ENCODE measurements at regions not wholly inside any gene's neighbourhood (a gene's known extent, or its start where the extent isn't known, plus 50 kb on each side); places are given as distances from the start of the nearest gene placed in this dataset.

DNA sequence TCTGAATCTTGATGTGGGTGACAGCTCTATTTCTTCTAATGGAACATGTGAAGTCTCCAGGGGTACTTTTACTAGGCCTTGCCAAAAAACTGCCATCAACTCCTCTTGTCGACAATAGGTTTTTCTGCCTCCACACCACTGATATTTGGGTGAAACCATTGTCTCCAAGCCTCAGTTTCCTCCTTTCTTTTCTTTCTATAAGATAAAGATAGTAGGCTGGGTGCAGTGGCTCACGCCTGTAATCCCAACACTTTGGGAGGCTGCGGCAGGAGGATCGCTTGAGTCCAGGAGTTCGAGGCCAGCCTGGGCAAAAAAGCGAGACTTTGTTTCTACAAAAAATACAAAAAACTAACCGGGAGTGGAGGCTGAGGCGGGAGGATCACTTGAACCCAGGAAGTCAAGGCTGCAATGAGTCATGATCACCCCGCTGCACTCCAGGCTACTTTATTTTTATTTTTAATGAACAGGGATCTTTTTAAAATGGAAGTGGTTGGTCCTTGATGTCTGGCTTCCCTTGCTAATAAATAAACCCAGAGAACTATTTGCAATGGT, 159.9 kb upstream of the TNFAIP3 start:
- H2AFZ ChIP-seq (replicated peaks; ENCODE audit: low read length, poor library complexity) = no peak overlapping the region
- ChIA-PET POLR2A (ENCODE audit: unreplicated experiment) (interaction anchor here (0.6 kb wide), 1 partner anchor 397 kb away, joined by 3 read pairs; no protein-coding TSS in a partner anchor), CTCF (interaction anchor here (1.0 to 1.7 kb wide), 7 partner anchors 10 to 219 kb away, joined by 3 to 7 read pairs (median 4); partner anchors contain the start of gene TNFAIP3)
- no peak overlapping the region for H2AK9ac ChIP-seq (replicated peaks; ENCODE audit: low read depth, low read length, poor library complexity)
- ATAC-seq (ENCODE audit: low read depth) (no peak), DNase-seq (no peak)
- H3K56ac ChIP-seq (ENCODE audit: extremely low read depth, insufficient read depth, low read length) = no peak overlapping the region
- no peak overlapping the region for H2BK20ac ChIP-seq (ENCODE audit: low read depth, low read length)
- no peak overlapping the region for H4K5ac ChIP-seq (ENCODE audit: low read depth, low read length)
- H3K9me3 ChIP-seq (ENCODE audit: control insufficient read depth, insufficient read depth, low read length) = no peaks in the 10 kb centered on the region
- H3K18ac ChIP-seq (ENCODE audit: low read depth, low read length) = no peak overlapping the region
- H2AK5ac ChIP-seq (ENCODE audit: low read depth, low read length) = no peak overlapping the region
- no peak overlapping the region for H2BK5ac ChIP-seq (ENCODE audit: low read depth, low read length, poor library complexity, severe bottlenecking)
- H3K4me1 ChIP-seq (ENCODE audit: control insufficient read depth, insufficient read depth, low read length) = no peaks in the 10 kb centered on the region; the same call in 1 of the 2 replicates
- H4K91ac ChIP-seq (ENCODE audit: insufficient read depth, low read depth, low read length) = no peak overlapping the region
- in situ Hi-C loops (cut with MboI; ENCODE audit: low sequenced_read_pairs) = loop anchor here (5.0 kb wide), 1 partner anchor 160 kb away; the partner anchor contains the start of gene TNFAIP3
- intact Hi-C loops (cut with micrococcal nuclease) = no loop called here
- no peaks in the 10 kb centered on the region for H4K20me1 ChIP-seq (ENCODE audit: insufficient read depth, low read length)
- no peaks in the 10 kb centered on the region for H3K36me3 ChIP-seq (ENCODE audit: control insufficient read depth, insufficient read depth, low read length)
- H3K4me2 ChIP-seq (ENCODE audit: low read depth, low read length) = no peak overlapping the region
- no peak overlapping the region for H3K4ac ChIP-seq (ENCODE audit: low read depth, low read length)
- H3K23ac ChIP-seq (ENCODE audit: low read depth, low read length) = no peak overlapping the region
- no peaks in the 10 kb centered on the region for H3K79me1 ChIP-seq (ENCODE audit: low read depth in 1 of 2, low read length in 2 of 2)
- H4K8ac ChIP-seq (ENCODE audit: low read depth in 2 of 2, low read length in 2 of 2) = no peak overlapping the region
- no CpG with 5 or more reads among the region's 9 CpGs for WGBS, 2 experiments (ENCODE audit: extremely low coverage in 2 of 2, insufficient read length in 1 of 2)
- no TSS peak for BruUV-seq (replicated peaks)
- dilution Hi-C loops (cut with HindIII; ENCODE audit: low sequenced_read_pairs, unreplicated experiment) = no loop called here
- no peak for TF ChIP-seq MXI1 (IDR thresholded peaks at IDR 0.05; ENCODE audit: borderline replicate concordance, low read depth, low read length)
- TF ChIP-seq RCOR1 (IDR thresholded peaks at IDR 0.05; ENCODE audit: insufficient replicate concordance, low read length) = no peak
- TF ChIP-seq, protein P1, sequence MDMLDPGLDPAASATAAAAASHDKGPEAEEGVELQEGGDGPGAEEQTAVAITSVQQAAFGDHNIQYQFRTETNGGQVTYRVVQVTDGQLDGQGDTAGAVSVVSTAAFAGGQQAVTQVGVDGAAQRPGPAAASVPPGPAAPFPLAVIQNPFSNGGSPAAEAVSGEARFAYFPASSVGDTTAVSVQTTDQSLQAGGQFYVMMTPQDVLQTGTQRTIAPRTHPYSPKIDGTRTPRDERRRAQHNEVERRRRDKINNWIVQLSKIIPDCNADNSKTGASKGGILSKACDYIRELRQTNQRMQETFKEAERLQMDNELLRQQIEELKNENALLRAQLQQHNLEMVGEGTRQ (IDR thresholded peaks at IDR 0.05; ENCODE audit: low read depth, low read length) = no peak
- TF ChIP-seq, protein P2, sequence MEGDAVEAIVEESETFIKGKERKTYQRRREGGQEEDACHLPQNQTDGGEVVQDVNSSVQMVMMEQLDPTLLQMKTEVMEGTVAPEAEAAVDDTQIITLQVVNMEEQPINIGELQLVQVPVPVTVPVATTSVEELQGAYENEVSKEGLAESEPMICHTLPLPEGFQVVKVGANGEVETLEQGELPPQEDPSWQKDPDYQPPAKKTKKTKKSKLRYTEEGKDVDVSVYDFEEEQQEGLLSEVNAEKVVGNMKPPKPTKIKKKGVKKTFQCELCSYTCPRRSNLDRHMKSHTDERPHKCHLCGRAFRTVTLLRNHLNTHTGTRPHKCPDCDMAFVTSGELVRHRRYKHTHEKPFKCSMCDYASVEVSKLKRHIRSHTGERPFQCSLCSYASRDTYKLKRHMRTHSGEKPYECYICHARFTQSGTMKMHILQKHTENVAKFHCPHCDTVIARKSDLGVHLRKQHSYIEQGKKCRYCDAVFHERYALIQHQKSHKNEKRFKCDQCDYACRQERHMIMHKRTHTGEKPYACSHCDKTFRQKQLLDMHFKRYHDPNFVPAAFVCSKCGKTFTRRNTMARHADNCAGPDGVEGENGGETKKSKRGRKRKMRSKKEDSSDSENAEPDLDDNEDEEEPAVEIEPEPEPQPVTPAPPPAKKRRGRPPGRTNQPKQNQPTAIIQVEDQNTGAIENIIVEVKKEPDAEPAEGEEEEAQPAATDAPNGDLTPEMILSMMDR (conservative IDR thresholded peaks at IDR 0.05; ENCODE audit: low read depth, low read length) = no peak
- TF ChIP-seq, protein P3, sequence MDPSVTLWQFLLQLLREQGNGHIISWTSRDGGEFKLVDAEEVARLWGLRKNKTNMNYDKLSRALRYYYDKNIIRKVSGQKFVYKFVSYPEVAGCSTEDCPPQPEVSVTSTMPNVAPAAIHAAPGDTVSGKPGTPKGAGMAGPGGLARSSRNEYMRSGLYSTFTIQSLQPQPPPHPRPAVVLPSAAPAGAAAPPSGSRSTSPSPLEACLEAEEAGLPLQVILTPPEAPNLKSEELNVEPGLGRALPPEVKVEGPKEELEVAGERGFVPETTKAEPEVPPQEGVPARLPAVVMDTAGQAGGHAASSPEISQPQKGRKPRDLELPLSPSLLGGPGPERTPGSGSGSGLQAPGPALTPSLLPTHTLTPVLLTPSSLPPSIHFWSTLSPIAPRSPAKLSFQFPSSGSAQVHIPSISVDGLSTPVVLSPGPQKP (IDR thresholded peaks at IDR 0.05; ENCODE audit: borderline replicate concordance, low read depth, low read length) = no peak
- H2BK120ac ChIP-seq (ENCODE audit: low read depth, low read length) = no peak overlapping the region
- no peaks in the 10 kb centered on the region for H3K9me1 ChIP-seq (ENCODE audit: insufficient read depth, low read length)
- H3K4me3 ChIP-seq (ENCODE audit: insufficient read depth, low read depth, low read length) = no peak overlapping the region
- no peak overlapping the region for H3K14ac ChIP-seq (replicated peaks; ENCODE audit: low read depth, low read length)
- H3K27me3 ChIP-seq (ENCODE audit: control insufficient read depth, insufficient read depth, low read length) = no peaks in the 10 kb centered on the region
- no peak overlapping the region for H2BK15ac ChIP-seq (ENCODE audit: low read depth, low read length)
- no peak overlapping the region for H3K27ac ChIP-seq (ENCODE audit: insufficient read depth, low read length)
- H3K9ac ChIP-seq (ENCODE audit: low read depth, low read length) = no peak overlapping the region
